ENCODE measurements at regions not wholly inside any gene's neighbourhood (a gene's known extent, or its start where the extent isn't known, plus 50 kb on each side); places are given as distances from the start of the nearest gene placed in this dataset.

DNA sequence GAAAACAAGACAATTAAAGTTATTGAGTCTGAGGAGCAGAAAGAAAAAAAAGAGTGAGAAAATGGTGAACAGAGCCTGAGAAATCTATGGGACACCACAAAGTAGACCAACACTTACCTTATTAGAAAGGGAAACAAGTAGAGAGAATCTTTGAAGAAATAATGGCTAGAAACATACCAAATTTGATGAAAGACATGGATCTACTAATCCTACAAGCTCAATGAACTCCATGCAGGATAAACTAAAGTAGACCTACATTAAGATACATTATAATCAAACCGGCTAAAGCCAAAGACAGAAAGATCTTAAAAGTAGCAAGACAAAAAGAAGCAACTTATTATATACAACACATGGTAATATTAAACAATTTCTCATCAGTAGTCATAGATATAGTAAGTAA lies 782.3 kb upstream of the GHITM start:
- no peak for DNase-seq (ENCODE audit: low read depth in 3 of 3)

DNA sequence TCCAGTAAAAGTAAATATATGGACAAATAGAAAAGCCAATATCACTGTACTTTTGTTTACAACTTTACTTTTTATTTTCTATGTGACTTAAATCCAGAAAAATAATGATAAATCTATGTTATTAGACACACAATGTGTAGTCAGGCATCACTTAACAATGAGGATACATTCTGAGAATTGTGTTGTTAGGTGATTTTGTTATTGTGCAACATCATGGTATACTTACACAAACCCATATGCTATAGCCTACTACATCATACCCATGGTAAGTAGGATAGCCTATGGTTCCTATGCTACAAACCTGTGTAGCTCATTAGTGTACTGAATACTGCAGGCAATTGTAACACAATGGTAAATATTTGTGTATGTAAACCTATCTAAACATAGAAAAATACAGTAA lies 781.7 kb upstream of the GHITM start:
- no peak for DNase-seq (ENCODE audit: low read depth in 3 of 3)

DNA sequence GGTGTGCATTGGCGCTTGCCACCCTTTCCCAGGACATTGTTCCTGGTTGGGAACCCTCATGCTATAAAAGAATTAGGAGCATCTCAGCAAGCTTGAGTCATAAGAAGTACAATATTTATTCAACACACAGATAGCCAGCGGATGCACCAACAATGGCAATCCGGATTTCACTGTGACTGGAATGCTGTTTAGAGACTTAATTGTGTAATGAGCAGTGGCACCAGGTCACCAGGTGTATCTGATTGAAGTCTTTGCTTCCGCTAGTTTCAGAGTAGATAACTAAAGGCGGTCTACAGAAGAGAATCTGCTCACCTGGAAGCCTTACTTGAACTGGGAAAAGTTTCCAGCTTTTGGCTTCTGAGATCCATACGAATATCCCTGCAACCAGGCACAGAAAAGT lies 772.3 kb upstream of the GHITM start:
- no peak for DNase-seq (ENCODE audit: low read depth in 3 of 3)

DNA sequence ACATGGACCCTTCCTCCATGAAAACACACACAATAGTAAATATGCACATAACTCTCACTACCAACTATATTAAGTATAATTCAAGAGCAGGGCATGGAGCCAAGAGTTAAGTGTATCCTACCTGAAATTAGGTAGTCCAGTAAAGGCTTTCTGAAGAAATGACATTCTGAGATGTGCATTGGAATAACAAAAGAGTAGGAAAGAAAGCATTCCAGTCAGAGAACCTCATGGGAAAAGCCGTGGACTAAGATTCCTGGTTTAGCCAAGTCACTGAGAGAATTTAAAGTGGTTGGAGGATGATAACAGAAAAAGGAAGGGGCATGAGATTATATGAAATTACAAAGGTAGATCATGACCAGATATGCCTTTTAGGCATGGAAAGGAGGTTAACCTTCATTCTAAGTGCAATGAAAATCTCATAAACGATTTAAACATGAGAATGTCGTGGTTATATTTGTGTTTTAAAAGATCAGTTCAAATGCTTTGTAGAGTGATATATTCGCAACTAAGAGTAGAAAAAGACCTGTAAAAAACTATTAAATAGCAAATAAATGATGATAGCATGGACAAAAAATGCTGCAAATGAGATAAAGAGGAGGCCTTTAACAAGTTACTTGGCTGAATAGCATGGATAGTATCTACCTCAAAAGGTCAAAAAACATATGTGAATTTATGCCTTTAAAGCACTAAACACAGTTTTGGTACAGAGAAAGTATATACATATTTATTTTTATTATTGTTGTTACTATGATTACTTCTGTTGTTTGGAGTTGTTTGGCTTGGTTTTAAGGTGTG lies 767.4 kb upstream of the GHITM start:
- DNase-seq (ENCODE audit: low read depth in 3 of 3) = no peak

- no peak for DNase-seq (ENCODE audit: low read depth in 3 of 3)
These were observed 766.7 kb upstream of the GHITM start for GRCh38 chr10:83372646-83373045.

- DNase-seq (ENCODE audit: low read depth in 3 of 3) = no peak
These were observed 765.6 kb upstream of the GHITM start for GRCh38 chr10:83373671-83374070.

DNA sequence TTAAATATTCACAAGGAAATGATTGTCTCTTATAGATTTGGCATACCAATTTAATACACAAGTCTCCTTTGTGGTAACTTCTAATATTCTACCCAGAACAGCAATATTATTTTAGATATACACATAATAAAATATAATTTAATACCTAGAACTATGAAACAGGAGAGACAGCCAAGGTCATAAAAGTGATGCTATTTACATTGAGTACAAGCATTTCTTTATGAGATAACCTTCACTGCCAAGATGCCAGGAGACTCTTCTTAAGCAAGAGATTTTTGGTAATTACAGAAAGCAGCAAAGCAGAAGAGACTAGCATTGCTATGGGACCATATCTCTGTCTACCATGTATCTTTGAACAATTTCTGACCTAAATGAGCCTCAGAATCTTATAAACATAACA lies 764.6 kb upstream of the GHITM start:
- DNase-seq (ENCODE audit: low read depth in 3 of 3) = no peak

DNA sequence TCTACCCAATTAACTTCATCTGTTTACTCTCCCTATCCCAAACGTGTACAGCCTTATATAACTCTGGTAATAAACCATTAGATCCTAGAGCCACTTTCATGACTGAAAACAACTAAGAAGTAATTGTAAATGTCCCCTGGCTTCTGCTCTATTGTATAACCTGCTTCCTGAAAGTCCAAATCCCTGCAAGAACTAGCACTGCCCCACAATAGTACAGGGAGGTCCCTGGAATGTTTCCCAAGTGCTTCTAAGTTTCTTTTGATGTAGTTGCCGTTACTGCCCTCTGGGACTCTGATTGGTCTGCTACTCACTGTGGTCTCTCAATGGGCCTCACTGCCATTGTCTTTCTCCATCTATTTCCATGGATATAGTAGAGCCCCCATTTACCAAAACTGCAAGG lies 764.0 kb upstream of the GHITM start:
- no peak for DNase-seq (ENCODE audit: low read depth in 3 of 3)

DNA sequence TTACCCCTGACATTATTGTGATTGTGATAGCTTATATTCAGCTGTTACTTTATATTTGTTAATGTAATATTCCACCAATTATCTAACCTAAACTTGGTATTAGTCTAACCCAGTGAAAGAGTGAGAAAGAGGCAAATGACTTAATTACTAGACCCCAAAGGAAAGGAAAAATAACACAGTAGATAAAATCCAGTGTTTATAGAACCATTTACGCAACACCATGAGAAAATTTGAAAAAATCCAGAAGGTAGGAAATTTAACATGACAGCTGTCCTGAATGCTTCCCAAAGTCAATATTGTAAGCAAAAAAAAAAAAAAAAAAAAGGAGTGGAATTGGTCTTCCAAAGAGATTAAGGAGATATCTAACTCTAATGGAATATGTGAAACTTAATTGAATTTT lies 741.5 kb upstream of the GHITM start:
- DNase-seq (ENCODE audit: low read depth in 3 of 3) = no peak

GRCh38 chr10:83410570-83410969 lies 728.7 kb upstream of the GHITM start:
- DNase-seq (ENCODE audit: low read depth in 3 of 3) = no peak

- DNase-seq (ENCODE audit: low read depth in 3 of 3) = no peak
These were observed 714.0 kb upstream of the GHITM start for GRCh38 chr10:83425306-83425705.

DNA sequence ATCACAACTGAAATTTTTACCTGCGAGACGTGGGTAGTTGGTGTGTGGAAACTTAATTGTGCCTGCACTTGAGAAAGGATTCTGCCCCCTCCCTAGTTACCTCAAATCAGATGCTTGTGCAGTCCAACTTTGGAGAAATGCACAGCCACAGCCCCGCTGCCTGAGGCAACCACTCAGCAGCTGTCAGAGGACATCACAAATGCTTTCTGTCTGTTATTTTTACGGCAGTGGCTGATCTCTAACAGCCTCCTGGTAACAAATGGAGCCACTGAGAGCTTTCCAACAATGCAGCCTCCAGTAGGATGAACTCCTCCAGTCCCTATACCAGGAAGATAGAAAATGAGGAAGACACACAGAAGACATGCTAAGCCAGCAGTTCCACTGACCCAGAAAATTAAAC lies 712.2 kb upstream of the GHITM start:
- no peak for DNase-seq (ENCODE audit: low read depth in 3 of 3)

DNA sequence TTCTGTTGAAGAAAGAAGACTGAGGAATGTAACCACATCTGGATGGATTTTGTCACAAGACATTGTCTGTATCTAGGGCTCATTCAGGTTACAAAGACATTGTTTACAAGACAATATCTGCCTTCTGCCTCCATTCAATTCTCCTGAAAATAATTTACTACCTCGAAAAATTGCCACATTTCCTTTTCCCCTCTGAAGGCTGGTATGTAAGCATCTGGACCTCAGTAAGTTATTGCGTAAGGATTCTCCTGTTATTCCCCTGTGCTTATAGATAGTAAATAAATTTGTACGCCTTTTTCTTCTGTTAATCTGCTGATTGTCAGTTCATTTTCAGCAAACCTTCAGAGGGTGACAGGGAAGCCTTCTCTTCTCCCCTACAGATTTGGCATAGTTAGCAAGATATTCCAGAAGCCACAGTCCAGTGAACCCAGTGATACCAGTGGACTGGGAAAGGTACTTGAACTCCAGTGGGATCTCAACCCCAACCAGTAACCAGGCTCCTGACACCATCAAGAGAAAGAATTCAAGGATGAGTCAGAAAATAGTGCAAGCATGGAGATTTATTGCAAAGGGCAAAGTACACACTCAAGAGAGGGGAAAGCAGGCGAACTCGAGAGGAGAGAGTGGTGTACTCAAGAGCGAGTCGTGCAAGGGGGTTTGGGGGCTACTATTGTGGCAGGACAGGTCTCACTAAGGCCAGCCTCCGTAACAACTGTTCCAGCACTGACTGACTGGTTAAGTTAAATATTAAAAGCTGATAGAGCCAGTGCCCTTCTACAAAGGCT lies 706.9 kb upstream of the GHITM start:
- DNase-seq (ENCODE audit: low read depth in 3 of 3) = no peak

- DNase-seq (ENCODE audit: low read depth in 3 of 3) = no peak
These were observed 705.6 kb upstream of the GHITM start for GRCh38 chr10:83433705-83434104.

- DNase-seq (ENCODE audit: low read depth in 3 of 3) = no peak
These were observed 691.3 kb upstream of the GHITM start for GRCh38 chr10:83448013-83448412.

- DNase-seq (ENCODE audit: low read depth in 3 of 3) = no peak
These were observed 680.7 kb upstream of the GHITM start for GRCh38 chr10:83458611-83459010.

GRCh38 chr10:83459124-83459523 lies 680.2 kb upstream of the GHITM start:
- no peak for DNase-seq (ENCODE audit: low read depth in 3 of 3)

GRCh38 chr10:83469728-83470331 lies 669.5 kb upstream of the GHITM start:
- DNase-seq (ENCODE audit: low read depth in 3 of 3) = no peak

- no peak for DNase-seq (ENCODE audit: low read depth in 3 of 3)
These were observed 663.1 kb upstream of the GHITM start for GRCh38 chr10:83476211-83476610.

GRCh38 chr10:83489161-83489560 lies 650.1 kb upstream of the GHITM start:
- DNase-seq (ENCODE audit: low read depth in 3 of 3) = no peak

DNA sequence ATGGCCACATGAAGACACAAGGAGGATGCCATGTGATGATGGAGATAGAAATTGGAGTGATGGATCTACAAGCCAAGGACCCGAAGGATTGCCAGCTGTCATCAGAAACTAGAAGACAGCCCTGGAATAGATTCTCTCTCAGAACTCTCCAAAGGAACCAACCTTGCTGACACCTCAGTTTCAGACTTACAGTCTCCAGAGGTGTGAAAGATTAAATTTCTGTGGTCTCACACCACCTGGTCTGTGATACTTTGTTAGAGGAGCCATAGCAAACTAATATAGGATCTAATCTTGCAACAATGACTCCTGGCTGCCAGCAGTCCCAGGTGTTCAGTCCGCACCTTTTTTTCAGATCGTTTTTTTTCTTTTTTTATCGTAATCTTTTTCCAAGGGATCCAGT lies 647.3 kb upstream of the GHITM start:
- no peak for DNase-seq (ENCODE audit: low read depth in 3 of 3)

DNA sequence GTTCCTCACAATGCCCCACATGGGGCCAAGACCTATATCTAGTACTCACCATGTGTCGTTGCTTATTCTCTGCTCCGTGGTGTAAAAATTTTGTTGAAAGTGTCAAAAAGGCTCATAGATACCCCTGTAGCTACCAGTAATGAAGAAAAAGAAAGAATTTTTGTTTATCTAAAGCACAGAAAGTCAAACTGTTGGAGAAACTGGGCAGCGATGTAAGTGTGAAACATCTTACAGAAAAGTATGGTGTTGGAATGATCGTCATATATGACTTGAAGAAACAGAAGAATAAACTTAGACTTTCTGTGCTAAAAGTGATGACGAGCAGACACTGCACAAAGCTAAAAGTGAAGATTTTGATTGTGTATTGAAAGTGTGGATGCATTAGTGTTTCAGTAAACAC lies 626.6 kb upstream of the GHITM start:
- DNase-seq (ENCODE audit: low read depth in 3 of 3) = no peak

DNA sequence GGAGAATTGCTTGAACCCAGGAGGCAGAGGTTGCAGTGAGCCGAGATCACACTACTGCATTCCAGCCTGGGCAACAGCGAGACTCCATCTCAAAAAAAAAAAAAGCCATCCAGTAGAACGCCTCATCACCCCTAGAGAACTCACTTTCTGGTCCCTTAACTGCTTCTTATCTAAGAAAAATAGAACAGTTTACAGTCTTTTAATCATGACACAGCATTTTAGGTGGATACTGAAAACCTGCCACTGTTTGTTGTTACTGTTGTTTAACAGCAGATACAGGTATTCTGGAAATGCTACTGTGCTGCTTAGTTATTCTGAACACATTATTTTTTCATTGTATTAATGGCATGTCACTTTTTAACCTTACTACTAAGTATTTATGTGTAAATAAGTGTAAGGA lies 624.3 kb upstream of the GHITM start:
- DNase-seq (ENCODE audit: low read depth in 3 of 3) = no peak

Data from stimulated activated CD4-positive, alpha-beta T cell treated with anti-CD3 and anti-CD28 coated beads, TNF-alpha, amount 100 ng/mL, for 24 hours (primary cell).